ENCODE measurements at regions not wholly inside any gene's neighbourhood (a gene's known extent, or its start where the extent isn't known, plus 50 kb on each side); places are given as distances from the start of the nearest gene placed in this dataset.

DNA sequence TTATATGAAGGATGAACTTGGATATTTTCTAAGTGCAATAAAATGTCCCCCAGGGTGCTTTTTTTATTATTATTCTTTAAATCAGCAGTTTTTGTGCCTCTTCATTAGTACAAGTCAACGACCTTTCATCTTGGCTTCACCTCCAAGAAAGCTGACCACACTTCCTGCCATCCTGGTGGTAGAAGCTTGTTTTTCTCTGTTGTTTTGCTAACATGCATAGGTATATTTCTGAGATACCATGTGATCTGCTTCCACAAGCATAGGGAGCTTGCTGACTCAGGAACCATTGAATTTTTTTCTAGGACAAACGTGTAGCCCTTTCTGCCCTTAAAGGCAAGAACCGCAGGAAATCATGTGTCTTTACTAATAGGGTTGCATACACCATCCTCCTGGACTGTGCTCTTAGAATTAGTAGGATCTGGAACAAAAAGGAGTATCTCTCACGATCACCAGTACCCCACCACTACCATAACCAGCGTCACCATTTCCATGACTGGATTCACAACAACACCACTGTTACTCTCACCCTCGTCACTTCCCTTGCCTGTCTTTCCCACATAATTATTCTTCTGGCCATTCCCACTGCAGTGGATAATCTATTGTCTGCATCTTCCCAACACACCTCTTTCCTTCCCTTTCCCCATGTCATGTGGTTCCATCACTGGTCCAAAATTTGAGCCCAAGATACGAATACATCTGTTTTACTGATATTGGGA lies 207.1 kb downstream of the MAFB start:
- no peaks in the 10 kb centered on the region for H3K79me2 ChIP-seq (ENCODE audit: insufficient read depth, low read length)
- no peak overlapping the region for H3K27ac ChIP-seq (ENCODE audit: low read depth, low read length)
- no peak overlapping the region for H2AFZ ChIP-seq (ENCODE audit: low read depth, low read length, severe bottlenecking)
- H3K4me3 ChIP-seq (ENCODE audit: insufficient read depth, low read length, poor library complexity, severe bottlenecking), result no peak overlapping the region
- H4K20me1 ChIP-seq (ENCODE audit: low read depth, low read length), result no peaks in the 10 kb centered on the region
- TF ChIP-seq, protein P1, sequence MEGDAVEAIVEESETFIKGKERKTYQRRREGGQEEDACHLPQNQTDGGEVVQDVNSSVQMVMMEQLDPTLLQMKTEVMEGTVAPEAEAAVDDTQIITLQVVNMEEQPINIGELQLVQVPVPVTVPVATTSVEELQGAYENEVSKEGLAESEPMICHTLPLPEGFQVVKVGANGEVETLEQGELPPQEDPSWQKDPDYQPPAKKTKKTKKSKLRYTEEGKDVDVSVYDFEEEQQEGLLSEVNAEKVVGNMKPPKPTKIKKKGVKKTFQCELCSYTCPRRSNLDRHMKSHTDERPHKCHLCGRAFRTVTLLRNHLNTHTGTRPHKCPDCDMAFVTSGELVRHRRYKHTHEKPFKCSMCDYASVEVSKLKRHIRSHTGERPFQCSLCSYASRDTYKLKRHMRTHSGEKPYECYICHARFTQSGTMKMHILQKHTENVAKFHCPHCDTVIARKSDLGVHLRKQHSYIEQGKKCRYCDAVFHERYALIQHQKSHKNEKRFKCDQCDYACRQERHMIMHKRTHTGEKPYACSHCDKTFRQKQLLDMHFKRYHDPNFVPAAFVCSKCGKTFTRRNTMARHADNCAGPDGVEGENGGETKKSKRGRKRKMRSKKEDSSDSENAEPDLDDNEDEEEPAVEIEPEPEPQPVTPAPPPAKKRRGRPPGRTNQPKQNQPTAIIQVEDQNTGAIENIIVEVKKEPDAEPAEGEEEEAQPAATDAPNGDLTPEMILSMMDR (IDR thresholded peaks at IDR 0.05; ENCODE audit: insufficient read depth, low read length, poor library complexity, severe bottlenecking), result no peak
- no peak for TF ChIP-seq EZH2phosphoT487 (conservative IDR thresholded peaks at IDR 0.05; ENCODE audit: low read length)
- no peaks in the 10 kb centered on the region for H3K9me2 ChIP-seq (replicated peaks; ENCODE audit: insufficient read depth, low read length)
- no peaks in the 10 kb centered on the region for H3K9me3 ChIP-seq (ENCODE audit: insufficient read depth, low read length)
- no peak overlapping the region for H3K4me2 ChIP-seq (ENCODE audit: low read depth, low read length, poor library complexity, severe bottlenecking)
- no peaks in the 10 kb centered on the region for H3F3A ChIP-seq (ENCODE audit: insufficient read depth)
- H3K9ac ChIP-seq (ENCODE audit: low read length), result no peak overlapping the region
- H3K36me3 ChIP-seq (ENCODE audit: low read length), result no peaks in the 10 kb centered on the region
- H3K27me3 ChIP-seq (ENCODE audit: low read length), result no peaks in the 10 kb centered on the region

DNA sequence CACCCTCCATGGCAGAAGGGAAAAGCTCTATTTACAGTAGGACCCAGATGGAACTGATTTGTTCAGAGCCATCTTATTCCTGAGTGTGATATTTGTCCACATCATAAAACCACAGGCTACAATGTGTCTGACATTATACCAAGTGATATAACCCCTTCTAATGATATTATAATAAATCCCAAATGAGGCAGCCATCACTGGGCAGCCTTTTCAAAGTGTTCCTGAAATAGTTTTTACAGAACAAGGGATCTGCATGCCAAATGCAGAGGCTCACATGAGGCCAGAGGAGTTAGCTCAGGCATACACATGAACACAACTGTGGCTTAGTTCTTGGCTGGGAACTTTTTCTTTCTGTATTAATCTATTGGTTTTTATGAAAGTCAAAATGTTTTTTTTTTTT lies 207.7 kb downstream of the MAFB start:
- Histone ChIP-seq H3K4me3 (ENCODE audit: insufficient read depth, low read length, poor library complexity, severe bottlenecking) (no peak overlapping the region), H2AFZ (ENCODE audit: low read depth, low read length, severe bottlenecking) (no peak overlapping the region), H3K9me3 (ENCODE audit: insufficient read depth, low read length) (no peaks in the 10 kb centered on the region), H3K9ac (ENCODE audit: low read length) (no peak overlapping the region), H4K20me1 (ENCODE audit: low read depth, low read length) (no peaks in the 10 kb centered on the region), H3F3A (ENCODE audit: insufficient read depth) (no peaks in the 10 kb centered on the region), H3K27ac (ENCODE audit: low read depth, low read length) (no peak overlapping the region), H3K79me2 (ENCODE audit: insufficient read depth, low read length) (no peaks in the 10 kb centered on the region), H3K27me3 (ENCODE audit: low read length) (no peaks in the 10 kb centered on the region), H3K36me3 (ENCODE audit: low read length) (no peaks in the 10 kb centered on the region), H3K9me2 (replicated peaks; ENCODE audit: insufficient read depth, low read length) (no peaks in the 10 kb centered on the region), H3K4me2 (ENCODE audit: low read depth, low read length, poor library complexity, severe bottlenecking) (no peak overlapping the region)
- TF ChIP-seq, protein P1 (IDR thresholded peaks at IDR 0.05; ENCODE audit: insufficient read depth, low read length, poor library complexity, severe bottlenecking), result no peak
- no peak for TF ChIP-seq EZH2phosphoT487 (conservative IDR thresholded peaks at IDR 0.05; ENCODE audit: low read length)

DNA sequence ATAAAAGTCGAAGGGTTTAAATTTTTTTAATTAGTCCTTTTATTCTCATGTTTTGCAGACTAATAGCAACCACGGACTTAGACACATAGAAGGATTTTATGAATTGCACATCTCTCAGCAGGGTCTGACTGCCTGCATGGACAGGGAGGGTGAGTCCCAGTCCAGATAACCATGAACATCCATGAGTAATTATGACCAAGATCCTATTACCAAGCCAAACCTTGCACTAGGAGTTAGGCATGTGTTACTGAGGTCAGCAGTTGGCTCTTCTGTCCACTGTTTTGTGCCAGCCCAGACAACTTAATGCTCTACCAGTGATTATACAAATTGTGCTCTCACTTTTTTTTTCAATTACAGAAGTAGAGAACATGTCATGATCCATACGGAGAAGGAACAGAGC lies 211.2 kb downstream of the MAFB start:
- Histone ChIP-seq H3K4me2 (ENCODE audit: low read depth, low read length, poor library complexity, severe bottlenecking) (no peak overlapping the region), H3K27ac (ENCODE audit: low read depth, low read length) (no peak overlapping the region), H3K79me2 (ENCODE audit: insufficient read depth, low read length) (no peaks in the 10 kb centered on the region), H3K36me3 (ENCODE audit: low read length) (no peaks in the 10 kb centered on the region), H3K9ac (ENCODE audit: low read length) (no peak overlapping the region), H3F3A (ENCODE audit: insufficient read depth) (no peaks in the 10 kb centered on the region), H4K20me1 (ENCODE audit: low read depth, low read length) (no peaks in the 10 kb centered on the region), H3K9me2 (replicated peaks; ENCODE audit: insufficient read depth, low read length) (no peaks in the 10 kb centered on the region), H3K9me3 (ENCODE audit: insufficient read depth, low read length) (no peaks in the 10 kb centered on the region), H2AFZ (ENCODE audit: low read depth, low read length, severe bottlenecking) (no peak overlapping the region), H3K4me3 (ENCODE audit: insufficient read depth, low read length, poor library complexity, severe bottlenecking) (no peak overlapping the region), H3K27me3 (ENCODE audit: low read length) (no peaks in the 10 kb centered on the region)
- TF ChIP-seq EZH2phosphoT487 (conservative IDR thresholded peaks at IDR 0.05; ENCODE audit: low read length), result no peak

DNA sequence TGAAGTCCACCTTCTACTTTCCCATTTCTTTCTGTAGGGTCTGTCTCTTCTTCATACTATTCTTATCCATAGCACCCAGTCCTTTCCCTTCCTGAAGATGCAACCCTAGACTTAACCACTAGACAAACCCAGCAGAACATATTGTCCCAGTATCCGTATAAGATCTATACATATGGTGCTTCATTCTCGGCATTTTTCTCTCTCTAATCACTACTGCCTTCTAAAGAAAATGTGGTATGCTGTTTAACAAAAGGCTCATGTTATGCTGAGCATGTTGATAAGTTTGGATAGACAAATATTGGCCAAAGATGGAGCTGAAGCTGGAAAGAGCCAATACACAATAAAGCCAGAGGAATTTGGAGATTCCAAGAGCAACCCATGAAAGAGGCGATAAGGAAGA lies 212.6 kb downstream of the MAFB start:
- no peak overlapping the region for H3K9ac ChIP-seq (ENCODE audit: low read length)
- H3K79me2 ChIP-seq (ENCODE audit: insufficient read depth, low read length), result no peaks in the 10 kb centered on the region
- H3K36me3 ChIP-seq (ENCODE audit: low read length), result no peaks in the 10 kb centered on the region
- no peak overlapping the region for H3K27ac ChIP-seq (ENCODE audit: low read depth, low read length)
- H3K4me2 ChIP-seq (ENCODE audit: low read depth, low read length, poor library complexity, severe bottlenecking), result no peak overlapping the region
- no peaks in the 10 kb centered on the region for H3K9me2 ChIP-seq (replicated peaks; ENCODE audit: insufficient read depth, low read length)
- H2AFZ ChIP-seq (ENCODE audit: low read depth, low read length, severe bottlenecking), result no peak overlapping the region
- H4K20me1 ChIP-seq (ENCODE audit: low read depth, low read length), result no peaks in the 10 kb centered on the region
- H3K9me3 ChIP-seq (ENCODE audit: insufficient read depth, low read length), result no peaks in the 10 kb centered on the region
- no peak overlapping the region for H3K4me3 ChIP-seq (ENCODE audit: insufficient read depth, low read length, poor library complexity, severe bottlenecking)
- H3K27me3 ChIP-seq (ENCODE audit: low read length), result no peaks in the 10 kb centered on the region
- no peaks in the 10 kb centered on the region for H3F3A ChIP-seq (ENCODE audit: insufficient read depth)
- no peak for TF ChIP-seq EZH2phosphoT487 (conservative IDR thresholded peaks at IDR 0.05; ENCODE audit: low read length)

Data from SU-DHL-6 (cell line).